ENCODE measurements at regions not wholly inside any gene's neighbourhood (a gene's known extent, or its start where the extent isn't known, plus 50 kb on each side); places are given as distances from the start of the nearest gene placed in this dataset.

GRCh38 chr16:54381601-54382313 is 95.2 kb upstream of the IRX3 start (continued):
- TF ChIP-seq CTCF (conservative IDR thresholded peaks at IDR 0.05; ENCODE audit: low read depth in 2 of 2) (no peak), EZH2phosphoT487 (IDR thresholded peaks at IDR 0.05; ENCODE audit: unreplicated experiment) (no peak), REST (IDR thresholded peaks at IDR 0.05; ENCODE audit: unreplicated experiment) (no peak)

GRCh38 chr16:54375071-54375470 is 88.5 kb upstream of the IRX3 start:
- TF ChIP-seq NANOG (IDR thresholded peaks at IDR 0.05; ENCODE audit: borderline replicate concordance) = no peak
- TF ChIP-seq CREB1 (CRISPR knock-in tag; IDR thresholded peaks at IDR 0.05; ENCODE audit: low read depth) = no peak
- no peak for TF ChIP-seq REST (IDR thresholded peaks at IDR 0.05; ENCODE audit: unreplicated experiment)
- no peak for TF ChIP-seq ETS1 (IDR thresholded peaks at IDR 0.05)
- TF ChIP-seq EZH2phosphoT487 (IDR thresholded peaks at IDR 0.05; ENCODE audit: unreplicated experiment) = no peak
- TF ChIP-seq ZNF331 (CRISPR knock-in tag; IDR thresholded peaks at IDR 0.05; ENCODE audit: low read depth) = no peak
- no peak for TF ChIP-seq POLR2AphosphoS5 (IDR thresholded peaks at IDR 0.05; ENCODE audit: low read depth)
- TF ChIP-seq ZNF114 (CRISPR knock-in tag; IDR thresholded peaks at IDR 0.05) = no peak
- no peak for TF ChIP-seq CTCF (conservative IDR thresholded peaks at IDR 0.05; ENCODE audit: low read depth in 2 of 2)
- TF ChIP-seq EZH2 (IDR thresholded peaks at IDR 0.05; ENCODE audit: low read depth, unreplicated experiment) = no peak
- TF ChIP-seq JUNB (IDR thresholded peaks at IDR 0.05; ENCODE audit: unreplicated experiment) = no peak
- no peak overlapping the region for H3K4me2 ChIP-seq
- H3K4me1 Mint-ChIP-seq = peaks cover 14% of the 10 kb centered on the region

More at GRCh38 chr16:54375071-54375470, 88.5 kb upstream of the IRX3 start:
- H3K4me1 ChIP-seq (ENCODE audit: insufficient read depth) = no peaks in the 10 kb centered on the region; the same call in 1 of the 2 replicates
- ATAC-seq = no peak
- H3K4me3 ChIP-seq = no peak overlapping the region
- Mint-ChIP-seq H3K4me3 (no peak overlapping the region), H3K27ac (no peak overlapping the region), H3K27me3 (ENCODE audit: insufficient read depth, low read depth, poor library complexity) (peaks cover 12% of the 10 kb centered on the region), H3K9me3 (peaks cover 10% of the 10 kb centered on the region), H3K36me3 (ENCODE audit: low read depth) (peaks cover 5% of the 10 kb centered on the region; the same call in 2 of the 3 replicates)
- H3K27ac ChIP-seq (ENCODE audit: low read depth) = no peak overlapping the region
- H3K79me2 ChIP-seq (replicated peaks; ENCODE audit: insufficient read depth) = no peaks in the 10 kb centered on the region
- H4K20me1 ChIP-seq (replicated peaks; ENCODE audit: insufficient read depth) = no peaks in the 10 kb centered on the region
- no peaks in the 10 kb centered on the region for H3K36me3 ChIP-seq (ENCODE audit: insufficient read depth)
- no peaks in the 10 kb centered on the region for H3F3A ChIP-seq (replicated peaks; ENCODE audit: low read depth)
- no peak overlapping the region for H2AFZ ChIP-seq
- H3K27me3 ChIP-seq (ENCODE audit: insufficient read depth) = no peaks in the 10 kb centered on the region
- H3K9me2 ChIP-seq (ENCODE audit: insufficient read depth) = no peaks in the 10 kb centered on the region
- no peak for DNase-seq (ENCODE audit: low spot score)
